ENCODE measurements at regions not wholly inside any gene's neighbourhood (a gene's known extent, or its start where the extent isn't known, plus 50 kb on each side); places are given as distances from the start of the nearest gene placed in this dataset.

DNA sequence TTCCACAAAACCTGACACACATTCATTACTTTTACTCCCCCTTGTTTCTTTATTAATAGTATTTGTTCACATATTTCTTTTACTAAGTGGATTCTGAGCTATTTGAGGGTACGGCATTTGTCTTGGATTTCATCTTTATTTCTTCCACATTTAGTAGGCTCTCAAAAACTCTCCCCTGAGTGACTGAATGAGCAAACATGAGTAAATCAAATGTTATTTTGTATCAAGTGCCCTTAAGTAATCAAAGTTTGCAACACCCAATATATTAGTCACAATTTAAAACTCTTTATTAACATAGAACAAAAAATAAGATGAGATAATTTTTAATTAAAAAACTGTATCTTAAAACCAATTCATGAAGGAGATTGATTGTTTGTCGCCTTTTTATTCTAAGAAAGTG lies 1101.9 kb upstream of the TENM4 start:
- 76% methylated on average over 2 of the region's 2 CpGs for WGBS
- Histone ChIP-seq H3K4me1 (ENCODE audit: control insufficient read depth in 4 of 4, insufficient read depth in 4 of 4, low read length in 3 of 4) (no peaks in the 10 kb centered on the region), H3K4me3 (ENCODE audit: low read depth in 1 of 3, low read length in 3 of 3) (no peak overlapping the region), H3K27ac (ENCODE audit: low read depth in 1 of 2, low read length in 2 of 2) (no peak overlapping the region), H3K9me3 (ENCODE audit: control insufficient read depth in 4 of 4, low read length in 3 of 4) (no peaks in the 10 kb centered on the region), H3K27me3 (ENCODE audit: control insufficient read depth in 4 of 4, insufficient read depth in 4 of 4, low read length in 3 of 4) (no peaks in the 10 kb centered on the region), H3K9ac (ENCODE audit: low read depth in 1 of 2, low read length in 2 of 2) (no peak overlapping the region), H3K36me3 (ENCODE audit: control insufficient read depth in 4 of 4, insufficient read depth in 3 of 4, low read depth in 1 of 4, low read length in 3 of 4) (no peaks in the 10 kb centered on the region)
- no peak for DNase-seq (ENCODE audit: low spot score)
- TF ChIP-seq, protein P1, sequence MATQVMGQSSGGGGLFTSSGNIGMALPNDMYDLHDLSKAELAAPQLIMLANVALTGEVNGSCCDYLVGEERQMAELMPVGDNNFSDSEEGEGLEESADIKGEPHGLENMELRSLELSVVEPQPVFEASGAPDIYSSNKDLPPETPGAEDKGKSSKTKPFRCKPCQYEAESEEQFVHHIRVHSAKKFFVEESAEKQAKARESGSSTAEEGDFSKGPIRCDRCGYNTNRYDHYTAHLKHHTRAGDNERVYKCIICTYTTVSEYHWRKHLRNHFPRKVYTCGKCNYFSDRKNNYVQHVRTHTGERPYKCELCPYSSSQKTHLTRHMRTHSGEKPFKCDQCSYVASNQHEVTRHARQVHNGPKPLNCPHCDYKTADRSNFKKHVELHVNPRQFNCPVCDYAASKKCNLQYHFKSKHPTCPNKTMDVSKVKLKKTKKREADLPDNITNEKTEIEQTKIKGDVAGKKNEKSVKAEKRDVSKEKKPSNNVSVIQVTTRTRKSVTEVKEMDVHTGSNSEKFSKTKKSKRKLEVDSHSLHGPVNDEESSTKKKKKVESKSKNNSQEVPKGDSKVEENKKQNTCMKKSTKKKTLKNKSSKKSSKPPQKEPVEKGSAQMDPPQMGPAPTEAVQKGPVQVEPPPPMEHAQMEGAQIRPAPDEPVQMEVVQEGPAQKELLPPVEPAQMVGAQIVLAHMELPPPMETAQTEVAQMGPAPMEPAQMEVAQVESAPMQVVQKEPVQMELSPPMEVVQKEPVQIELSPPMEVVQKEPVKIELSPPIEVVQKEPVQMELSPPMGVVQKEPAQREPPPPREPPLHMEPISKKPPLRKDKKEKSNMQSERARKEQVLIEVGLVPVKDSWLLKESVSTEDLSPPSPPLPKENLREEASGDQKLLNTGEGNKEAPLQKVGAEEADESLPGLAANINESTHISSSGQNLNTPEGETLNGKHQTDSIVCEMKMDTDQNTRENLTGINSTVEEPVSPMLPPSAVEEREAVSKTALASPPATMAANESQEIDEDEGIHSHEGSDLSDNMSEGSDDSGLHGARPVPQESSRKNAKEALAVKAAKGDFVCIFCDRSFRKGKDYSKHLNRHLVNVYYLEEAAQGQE (IDR thresholded peaks at IDR 0.05) = no peak
- TF ChIP-seq TAF1 (conservative IDR thresholded peaks at IDR 0.05) (no peak), JUND (IDR thresholded peaks at IDR 0.05) (no peak), RAD21 (IDR thresholded peaks at IDR 0.05) (no peak), EGR1 (IDR thresholded peaks at IDR 0.05; ENCODE audit: low read depth in 2 of 2) (no peak), MAX (IDR thresholded peaks at IDR 0.05) (no peak), YY1 (IDR thresholded peaks at IDR 0.05) (no peak), ZBTB33 (IDR thresholded peaks at IDR 0.05) (no peak), ATF3 (IDR thresholded peaks at IDR 0.05) (no peak), RXRA (IDR thresholded peaks at IDR 0.05) (no peak), FOXA2 (IDR thresholded peaks at IDR 0.05) (no peak), HNF4A (conservative IDR thresholded peaks at IDR 0.05) (no peak), NR2F2 (IDR thresholded peaks at IDR 0.05) (no peak), FOXA1 (IDR thresholded peaks at IDR 0.05) (no peak)
- TF ChIP-seq, protein P2, sequence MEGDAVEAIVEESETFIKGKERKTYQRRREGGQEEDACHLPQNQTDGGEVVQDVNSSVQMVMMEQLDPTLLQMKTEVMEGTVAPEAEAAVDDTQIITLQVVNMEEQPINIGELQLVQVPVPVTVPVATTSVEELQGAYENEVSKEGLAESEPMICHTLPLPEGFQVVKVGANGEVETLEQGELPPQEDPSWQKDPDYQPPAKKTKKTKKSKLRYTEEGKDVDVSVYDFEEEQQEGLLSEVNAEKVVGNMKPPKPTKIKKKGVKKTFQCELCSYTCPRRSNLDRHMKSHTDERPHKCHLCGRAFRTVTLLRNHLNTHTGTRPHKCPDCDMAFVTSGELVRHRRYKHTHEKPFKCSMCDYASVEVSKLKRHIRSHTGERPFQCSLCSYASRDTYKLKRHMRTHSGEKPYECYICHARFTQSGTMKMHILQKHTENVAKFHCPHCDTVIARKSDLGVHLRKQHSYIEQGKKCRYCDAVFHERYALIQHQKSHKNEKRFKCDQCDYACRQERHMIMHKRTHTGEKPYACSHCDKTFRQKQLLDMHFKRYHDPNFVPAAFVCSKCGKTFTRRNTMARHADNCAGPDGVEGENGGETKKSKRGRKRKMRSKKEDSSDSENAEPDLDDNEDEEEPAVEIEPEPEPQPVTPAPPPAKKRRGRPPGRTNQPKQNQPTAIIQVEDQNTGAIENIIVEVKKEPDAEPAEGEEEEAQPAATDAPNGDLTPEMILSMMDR (IDR thresholded peaks at IDR 0.05; ENCODE audit: low read depth, low read length, missing input control) = no peak

DNA sequence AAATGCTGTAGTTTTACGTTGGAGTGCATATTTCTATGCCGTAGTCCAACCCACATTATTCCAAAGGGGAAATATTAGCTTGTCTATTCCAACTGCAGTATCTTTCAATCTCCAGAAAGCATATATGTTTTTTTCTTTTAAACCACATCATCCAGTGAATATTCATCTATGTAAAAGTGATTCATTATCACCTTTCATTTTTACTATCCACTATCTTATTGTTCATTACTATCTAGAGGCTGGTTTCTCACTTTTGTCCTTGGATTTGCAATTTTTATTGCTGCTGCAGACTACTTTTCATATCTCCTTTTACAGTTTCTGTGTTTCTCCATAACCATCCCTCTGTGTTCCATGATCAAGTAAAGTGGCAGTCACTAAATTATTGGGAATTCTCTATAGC lies 1097.2 kb upstream of the TENM4 start:
- H3K27me3 ChIP-seq (ENCODE audit: control insufficient read depth in 4 of 4, insufficient read depth in 4 of 4, low read length in 3 of 4) = no peaks in the 10 kb centered on the region
- no peak for TF ChIP-seq YY1 (IDR thresholded peaks at IDR 0.05)
- TF ChIP-seq SP1 (IDR thresholded peaks at IDR 0.05) = no peak
- no peaks in the 10 kb centered on the region for H3K4me1 ChIP-seq (ENCODE audit: control insufficient read depth in 4 of 4, insufficient read depth in 4 of 4, low read length in 3 of 4)
- 75% methylated on average over 2 of the region's 2 CpGs for WGBS
- no peaks in the 10 kb centered on the region for H3K36me3 ChIP-seq (ENCODE audit: control insufficient read depth in 4 of 4, insufficient read depth in 3 of 4, low read depth in 1 of 4, low read length in 3 of 4)
- no peak for DNase-seq (ENCODE audit: low spot score)
- no peaks in the 10 kb centered on the region for H3K9me3 ChIP-seq (ENCODE audit: control insufficient read depth in 4 of 4, low read length in 3 of 4)
- H3K27ac ChIP-seq (ENCODE audit: low read depth in 1 of 2, low read length in 2 of 2) = no peak overlapping the region
- H3K4me3 ChIP-seq (ENCODE audit: low read depth in 1 of 3, low read length in 3 of 3) = no peak overlapping the region
- no peak overlapping the region for H3K9ac ChIP-seq (ENCODE audit: low read depth in 1 of 2, low read length in 2 of 2)

All from liver (tissue), 8 donors.